ENCODE measurements at regions not wholly inside any gene's neighbourhood (a gene's known extent, or its start where the extent isn't known, plus 50 kb on each side); places are given as distances from the start of the nearest gene placed in this dataset.

GRCh38 chr14:97149775-97150174 lies 352.6 kb downstream of the VRK1 start (continued):
- TF ChIP-seq ZNF318 (CRISPR knock-in tag; IDR thresholded peaks at IDR 0.05) (no peak), ZSCAN9 (CRISPR knock-in tag; IDR thresholded peaks at IDR 0.05; ENCODE audit: borderline replicate concordance) (no peak), ZNF432 (CRISPR knock-in tag; IDR thresholded peaks at IDR 0.05; ENCODE audit: borderline replicate concordance) (no peak), ONECUT2 (CRISPR knock-in tag; IDR thresholded peaks at IDR 0.05) (no peak), ZNF3 (CRISPR knock-in tag; IDR thresholded peaks at IDR 0.05) (no peak), AHR (CRISPR knock-in tag; IDR thresholded peaks at IDR 0.05) (no peak), GFI1 (CRISPR knock-in tag; IDR thresholded peaks at IDR 0.05; ENCODE audit: borderline replicate concordance) (no peak), ZNF547 (CRISPR knock-in tag; IDR thresholded peaks at IDR 0.05) (no peak)
- TF ChIP-seq, protein P1, sequence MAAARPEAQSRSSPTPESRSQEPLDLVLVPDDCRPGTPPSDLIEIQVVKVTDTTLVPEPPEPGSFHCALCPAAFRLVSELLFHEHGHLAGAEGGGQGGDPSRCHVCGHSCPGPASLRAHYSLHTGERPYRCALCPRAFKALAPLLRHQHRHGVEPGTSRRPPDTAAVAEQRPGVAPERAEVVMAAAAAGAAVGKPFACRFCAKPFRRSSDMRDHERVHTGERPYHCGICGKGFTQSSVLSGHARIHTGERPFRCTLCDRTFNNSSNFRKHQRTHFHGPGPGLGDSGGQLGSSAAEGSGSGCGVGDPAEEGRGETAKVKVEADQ (CRISPR knock-in tag; IDR thresholded peaks at IDR 0.05; ENCODE audit: borderline replicate concordance): no peak

Measured in HepG2 (cell line).